ENCODE measurements at regions not wholly inside any gene's neighbourhood (a gene's known extent, or its start where the extent isn't known, plus 50 kb on each side); places are given as distances from the start of the nearest gene placed in this dataset.

- Mint-ChIP-seq H3K27ac (ENCODE audit: unreplicated experiment) (no peak overlapping the region), H3K36me3 (ENCODE audit: insufficient read depth, unreplicated experiment) (no peaks in the 10 kb centered on the region), H3K4me3 (ENCODE audit: unreplicated experiment) (no peak overlapping the region), H3K9me3 (ENCODE audit: unreplicated experiment) (no peaks in the 10 kb centered on the region), H3K4me1 (ENCODE audit: low read depth, unreplicated experiment) (peaks cover 22% of the 10 kb centered on the region), H3K27me3 (ENCODE audit: insufficient read depth, unreplicated experiment) (no peaks in the 10 kb centered on the region)
- no peaks in the 10 kb centered on the region for H3K27me3 ChIP-seq (replicated peaks; ENCODE audit: control insufficient read depth, insufficient read depth, low read length)
- H3K9me3 ChIP-seq: no peaks in the 10 kb centered on the region
- TF ChIP-seq CTCF (IDR thresholded peaks at IDR 0.05; ENCODE audit: insufficient read depth in 1 of 2, low read depth in 1 of 2, low read length in 1 of 2, severe bottlenecking in 1 of 2, unreplicated experiment in 1 of 2): no peak
- no peaks in the 10 kb centered on the region for H3K36me3 ChIP-seq (ENCODE audit: control insufficient read depth, insufficient read depth, low read length)
- no peak overlapping the region for H3K4me3 ChIP-seq (ENCODE audit: low read depth, low read length)
- ChIA-PET POLR2A (no interaction called here), CTCF (no interaction called here)
- intact Hi-C loops (cut with micrococcal nuclease; ENCODE audit: unreplicated experiment): no loop called here
- DNase-seq: no peak
- H3K4me1 ChIP-seq: peaks cover 25% of the 10 kb centered on the region
- BruUV-seq (replicated peaks): no TSS peak
Observed at GRCh38 chr10:24012249-24012803, 196.6 kb upstream of the KIAA1217 start.

- Mint-ChIP-seq H3K4me1 (ENCODE audit: low read depth, unreplicated experiment) (no peaks in the 10 kb centered on the region), H3K9me3 (ENCODE audit: unreplicated experiment) (peaks cover 20% of the 10 kb centered on the region), H3K27me3 (ENCODE audit: insufficient read depth, unreplicated experiment) (peaks cover 3% of the 10 kb centered on the region), H3K4me3 (ENCODE audit: unreplicated experiment) (no peak overlapping the region), H3K27ac (ENCODE audit: unreplicated experiment) (no peak overlapping the region), H3K36me3 (ENCODE audit: insufficient read depth, unreplicated experiment) (no peaks in the 10 kb centered on the region)
- H3K9me3 ChIP-seq: peaks cover 3% of the 10 kb centered on the region; the same call in 1 of the 2 replicates
- no peak overlapping the region for H3K4me3 ChIP-seq (ENCODE audit: low read depth, low read length)
- peak in 1 of 2 experiments; percentile 15 for DNase-seq
- CTCF ChIA-PET: no interaction called here
- TF ChIP-seq CTCF (IDR thresholded peaks at IDR 0.05; ENCODE audit: insufficient read depth in 1 of 2, low read depth in 1 of 2, low read length in 1 of 2, severe bottlenecking in 1 of 2, unreplicated experiment in 1 of 2): no peak
- no peaks in the 10 kb centered on the region for H3K27me3 ChIP-seq (replicated peaks; ENCODE audit: control insufficient read depth, insufficient read depth, low read length)
- intact Hi-C loops (cut with micrococcal nuclease; ENCODE audit: unreplicated experiment): no loop called here
- no TSS peak for BruUV-seq (replicated peaks)
- H3K36me3 ChIP-seq (ENCODE audit: control insufficient read depth, insufficient read depth, low read length): no peaks in the 10 kb centered on the region
- no peaks in the 10 kb centered on the region for H3K4me1 ChIP-seq
- POLR2A ChIA-PET: no interaction called here
Observed at GRCh38 chr10:24027107-24027506, 181.8 kb upstream of the KIAA1217 start.

DNA sequence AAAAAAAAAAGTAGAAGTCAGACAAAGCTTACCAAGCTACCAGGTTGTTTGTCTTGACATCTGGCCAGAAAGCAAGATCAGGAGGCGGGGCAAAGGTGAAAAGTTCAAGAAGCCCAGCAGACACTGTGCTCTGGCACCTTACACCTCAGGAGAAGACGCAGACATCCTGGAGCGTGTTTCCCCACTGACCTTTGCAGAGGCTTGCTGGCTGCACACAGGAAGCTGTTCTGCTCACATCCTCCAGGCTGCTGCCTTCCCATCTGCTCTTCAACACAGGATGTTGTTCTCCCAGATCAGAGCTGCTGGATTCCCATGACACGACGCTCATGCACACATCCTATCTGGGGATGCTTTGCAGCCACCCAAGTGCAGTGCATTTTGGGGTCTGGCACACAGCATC lies 174.4 kb upstream of the KIAA1217 start:
- TF ChIP-seq CTCF (IDR thresholded peaks at IDR 0.05; ENCODE audit: insufficient read depth in 1 of 2, low read depth in 1 of 2, low read length in 1 of 2, severe bottlenecking in 1 of 2, unreplicated experiment in 1 of 2): no peak
- H3K4me1 Mint-ChIP-seq (ENCODE audit: low read depth, unreplicated experiment): no peaks in the 10 kb centered on the region
- POLR2A ChIA-PET: no interaction called here
- no peaks in the 10 kb centered on the region for H3K36me3 Mint-ChIP-seq (ENCODE audit: insufficient read depth, unreplicated experiment)
- H3K9me3 Mint-ChIP-seq (ENCODE audit: unreplicated experiment): no peaks in the 10 kb centered on the region
- Histone ChIP-seq H3K4me3 (ENCODE audit: low read depth, low read length) (no peak overlapping the region), H3K27me3 (replicated peaks; ENCODE audit: control insufficient read depth, insufficient read depth, low read length) (no peaks in the 10 kb centered on the region), H3K4me1 (no peaks in the 10 kb centered on the region), H3K9me3 (no peaks in the 10 kb centered on the region), H3K36me3 (ENCODE audit: control insufficient read depth, insufficient read depth, low read length) (no peaks in the 10 kb centered on the region)
- CTCF ChIA-PET: no interaction called here
- peaks cover 3% of the 10 kb centered on the region for H3K27me3 Mint-ChIP-seq (ENCODE audit: insufficient read depth, unreplicated experiment)
- DNase-seq: peak in 1 of 2 experiments; percentile 10
- no peak overlapping the region for H3K4me3 Mint-ChIP-seq (ENCODE audit: unreplicated experiment)
- intact Hi-C loops (cut with micrococcal nuclease; ENCODE audit: unreplicated experiment): no loop called here
- BruUV-seq (replicated peaks): no TSS peak
- no peak overlapping the region for H3K27ac Mint-ChIP-seq (ENCODE audit: unreplicated experiment)

Measured in Caco-2 (cell line).